GM12878 (cell line): ENCODE measurements at regions not wholly inside any gene's neighbourhood (a gene's known extent, or its start where the extent isn't known, plus 50 kb on each side); places are given as distances from the start of the nearest gene placed in this dataset.

ENCODE experiments used
- MTA3 ChIP-seq: IDR thresholded peaks from 2 replicates; pipeline ENCODE4 v1.6.1; 2012; ENCODE audit warnings: low read length, inconsistent platforms, borderline replicate concordance
- NFYA ChIP-seq: IDR thresholded peaks from 2 replicates; pipeline ENCODE4 v1.6.1; 2011; ENCODE audit warnings: low read depth, mild to moderate bottlenecking, low read length, improper control_type of control experiment, borderline replicate concordance
- SREBF2 ChIP-seq: IDR thresholded peaks from 2 replicates; pipeline ENCODE4 v1.6.1; 2012; ENCODE audit warnings: mild to moderate bottlenecking, low read length
- TF ChIP-seq, protein P1 (sequence below), 3 experiments: IDR thresholded peaks in 2 of 3; conservative IDR thresholded peaks in 1 of 3; 2 replicates each; pipeline ENCODE4 v1.5.1; 2011; ENCODE audit warnings: low read depth in 3 of 3, low read length in 3 of 3, mild to moderate bottlenecking in 3 of 3, control low read depth in 2 of 3, moderate library complexity in 2 of 3, inconsistent platforms in 1 of 3, mixed read lengths in 1 of 3; ENCODE audit not compliant: control insufficient read depth in 2 of 3, insufficient read depth in 1 of 3; ENCODE audit errors: extremely low read depth in 1 of 3
- TF ChIP-seq, protein P2 (sequence below): IDR thresholded peaks from 2 replicates; pipeline ENCODE4 v1.6.1; 2011; ENCODE audit warnings: low read depth, low read length, improper control_type of control experiment, borderline replicate concordance

DNA sequence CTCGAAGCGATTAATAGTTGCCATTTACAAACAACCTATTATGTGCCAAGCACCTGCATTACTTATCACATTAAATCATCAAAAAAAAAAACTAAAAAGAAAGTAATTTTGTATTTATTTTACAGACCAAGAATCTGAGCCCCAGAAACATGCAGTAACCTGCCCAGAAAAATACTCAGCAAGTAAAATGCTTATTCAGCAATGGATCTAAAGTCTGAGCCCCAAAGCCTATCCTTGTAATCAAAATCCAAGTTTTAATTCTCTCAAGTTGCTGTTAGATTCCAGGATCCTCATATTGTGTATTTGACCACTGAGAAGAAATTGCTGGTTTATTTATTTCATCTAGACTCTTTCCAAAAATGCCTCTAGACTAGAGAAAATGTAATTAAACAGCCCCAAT is 783.3 kb upstream of the API5 start:
- TF ChIP-seq SREBF2 = no peak
- TF ChIP-seq, protein P1, sequence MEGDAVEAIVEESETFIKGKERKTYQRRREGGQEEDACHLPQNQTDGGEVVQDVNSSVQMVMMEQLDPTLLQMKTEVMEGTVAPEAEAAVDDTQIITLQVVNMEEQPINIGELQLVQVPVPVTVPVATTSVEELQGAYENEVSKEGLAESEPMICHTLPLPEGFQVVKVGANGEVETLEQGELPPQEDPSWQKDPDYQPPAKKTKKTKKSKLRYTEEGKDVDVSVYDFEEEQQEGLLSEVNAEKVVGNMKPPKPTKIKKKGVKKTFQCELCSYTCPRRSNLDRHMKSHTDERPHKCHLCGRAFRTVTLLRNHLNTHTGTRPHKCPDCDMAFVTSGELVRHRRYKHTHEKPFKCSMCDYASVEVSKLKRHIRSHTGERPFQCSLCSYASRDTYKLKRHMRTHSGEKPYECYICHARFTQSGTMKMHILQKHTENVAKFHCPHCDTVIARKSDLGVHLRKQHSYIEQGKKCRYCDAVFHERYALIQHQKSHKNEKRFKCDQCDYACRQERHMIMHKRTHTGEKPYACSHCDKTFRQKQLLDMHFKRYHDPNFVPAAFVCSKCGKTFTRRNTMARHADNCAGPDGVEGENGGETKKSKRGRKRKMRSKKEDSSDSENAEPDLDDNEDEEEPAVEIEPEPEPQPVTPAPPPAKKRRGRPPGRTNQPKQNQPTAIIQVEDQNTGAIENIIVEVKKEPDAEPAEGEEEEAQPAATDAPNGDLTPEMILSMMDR (IDR thresholded peaks at IDR 0.05 in 2 of 3, conservative IDR thresholded peaks at IDR 0.05 in 1 of 3; ENCODE audit: control insufficient read depth in 2 of 3, extremely low read depth in 1 of 3, insufficient read depth in 1 of 3, low read depth in 3 of 3, low read length in 3 of 3) = no peak
- TF ChIP-seq, protein P2, sequence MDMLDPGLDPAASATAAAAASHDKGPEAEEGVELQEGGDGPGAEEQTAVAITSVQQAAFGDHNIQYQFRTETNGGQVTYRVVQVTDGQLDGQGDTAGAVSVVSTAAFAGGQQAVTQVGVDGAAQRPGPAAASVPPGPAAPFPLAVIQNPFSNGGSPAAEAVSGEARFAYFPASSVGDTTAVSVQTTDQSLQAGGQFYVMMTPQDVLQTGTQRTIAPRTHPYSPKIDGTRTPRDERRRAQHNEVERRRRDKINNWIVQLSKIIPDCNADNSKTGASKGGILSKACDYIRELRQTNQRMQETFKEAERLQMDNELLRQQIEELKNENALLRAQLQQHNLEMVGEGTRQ = no peak
- no peak for TF ChIP-seq NFYA
- TF ChIP-seq MTA3 = no peak
